ENCODE measurements at regions not wholly inside any gene's neighbourhood (a gene's known extent, or its start where the extent isn't known, plus 50 kb on each side); places are given as distances from the start of the nearest gene placed in this dataset.

DNA sequence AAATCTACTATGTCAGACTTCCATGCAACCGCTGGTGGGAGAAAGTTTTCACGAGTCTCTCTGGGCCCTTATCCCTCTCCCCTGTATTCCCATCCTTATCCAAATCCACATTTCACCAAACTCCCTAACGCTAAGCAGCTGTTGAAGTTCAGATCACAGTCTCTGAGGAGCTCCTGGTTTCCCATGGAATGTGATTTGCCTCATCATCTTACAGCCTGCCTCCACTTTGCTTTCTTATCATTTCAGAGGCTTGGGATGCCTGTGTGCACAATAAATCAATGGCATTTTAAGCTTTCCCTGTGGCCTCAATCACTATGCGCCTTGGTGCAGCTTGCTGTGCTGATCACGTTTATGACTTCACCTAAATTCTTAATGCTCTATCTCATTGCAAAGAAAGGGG is 352.4 kb upstream of the FAT3 start:
- Histone ChIP-seq H3K9me3 (ENCODE audit: control insufficient read depth, insufficient read depth, low read length) (peaks cover 5% of the 10 kb centered on the region), H2BK15ac (ENCODE audit: low read depth, low read length) (no peak overlapping the region), H3K4ac (ENCODE audit: low read depth, low read length) (no peak overlapping the region), H2AFZ (replicated peaks; ENCODE audit: low read length, poor library complexity) (no peak overlapping the region), H4K5ac (ENCODE audit: low read depth, low read length) (no peak overlapping the region), H2BK20ac (ENCODE audit: low read depth, low read length) (no peak overlapping the region), H3K4me2 (ENCODE audit: low read depth, low read length) (no peak overlapping the region), H2BK5ac (ENCODE audit: low read depth, low read length, poor library complexity, severe bottlenecking) (no peak overlapping the region), H3K4me3 (ENCODE audit: insufficient read depth, low read depth, low read length) (no peak overlapping the region), H3K9me1 (ENCODE audit: insufficient read depth, low read length) (no peaks in the 10 kb centered on the region), H3K27me3 (ENCODE audit: control insufficient read depth, insufficient read depth, low read length) (no peaks in the 10 kb centered on the region), H2AK9ac (replicated peaks; ENCODE audit: low read depth, low read length, poor library complexity) (no peak overlapping the region), H4K20me1 (ENCODE audit: insufficient read depth, low read length) (no peaks in the 10 kb centered on the region), H3K56ac (ENCODE audit: extremely low read depth, insufficient read depth, low read length) (no peak overlapping the region), H3K9ac (ENCODE audit: low read depth, low read length) (no peak overlapping the region), H3K79me1 (ENCODE audit: low read depth in 1 of 2, low read length in 2 of 2) (no peaks in the 10 kb centered on the region), H4K91ac (ENCODE audit: insufficient read depth, low read depth, low read length) (no peak overlapping the region), H2AK5ac (ENCODE audit: low read depth, low read length) (no peak overlapping the region), H3K36me3 (ENCODE audit: control insufficient read depth, insufficient read depth, low read length) (no peaks in the 10 kb centered on the region), H3K4me1 (ENCODE audit: control insufficient read depth, insufficient read depth, low read length) (no peaks in the 10 kb centered on the region), H3K18ac (ENCODE audit: low read depth, low read length) (no peak overlapping the region), H3K27ac (ENCODE audit: insufficient read depth, low read length) (no peak overlapping the region), H2BK120ac (ENCODE audit: low read depth, low read length) (no peak overlapping the region), H3K23ac (ENCODE audit: low read depth, low read length) (no peak overlapping the region), H4K8ac (ENCODE audit: low read depth in 2 of 2, low read length in 2 of 2) (no peak overlapping the region), H3K14ac (replicated peaks; ENCODE audit: low read depth, low read length) (no peak overlapping the region)
- in situ Hi-C loops (cut with MboI; ENCODE audit: low sequenced_read_pairs) (no loop called here), intact Hi-C loops (cut with micrococcal nuclease) (no loop called here), dilution Hi-C loops (cut with HindIII; ENCODE audit: low sequenced_read_pairs, unreplicated experiment) (no loop called here)
- DNase-seq (no peak), ATAC-seq (ENCODE audit: low read depth) (no peak)
- TF ChIP-seq MAZ (IDR thresholded peaks at IDR 0.05; ENCODE audit: borderline replicate concordance, low read depth, low read length) (no peak), SMC3 (IDR thresholded peaks at IDR 0.05; ENCODE audit: low read depth, low read length) (no peak), BHLHE40 (IDR thresholded peaks at IDR 0.05; ENCODE audit: low read depth, low read length) (no peak), POLR2A (IDR thresholded peaks at IDR 0.05; ENCODE audit: low read depth, low read length) (no peak)
- WGBS, 2 experiments (ENCODE audit: extremely low coverage in 2 of 2, insufficient read length in 1 of 2): 100% methylated on average over 1 of the region's 5 CpGs; no CpG with 5 or more reads in 1 of the 2 experiments
- BruUV-seq (replicated peaks): no TSS peak
- ChIA-PET CTCF (no interaction called here), POLR2A (ENCODE audit: unreplicated experiment) (no interaction called here)

Data from IMR-90 (cell line).